Liver (tissue), 3 donors: ENCODE measurements at regions not wholly inside any gene's neighbourhood (a gene's known extent, or its start where the extent isn't known, plus 50 kb on each side); places are given as distances from the start of the nearest gene placed in this dataset.

Experiments
- FOXA1 ChIP-seq: IDR thresholded peaks from 2 replicates; pipeline ENCODE4 v1.6.1; 2016; ENCODE audit warnings: antibody characterized with exemption
- HNF4A ChIP-seq, 2 donors: conservative IDR thresholded peaks; 2 replicates each; pipeline ENCODE4 v1.6.1; 2016; ENCODE audit warnings: antibody characterized with exemption in 2 of 2, mild to moderate bottlenecking in 2 of 2
- HNF4G ChIP-seq: IDR thresholded peaks from 2 replicates; pipeline ENCODE4 v1.6.1; 2016; ENCODE audit warnings: antibody characterized with exemption
- MAX ChIP-seq: IDR thresholded peaks from 2 replicates; pipeline ENCODE4 v1.6.1; 2016; ENCODE audit warnings: antibody characterized with exemption
- RAD21 ChIP-seq, 2 donors: IDR thresholded peaks; 2 replicates each; pipeline ENCODE4 v1.6.1; 2016; ENCODE audit warnings: antibody characterized with exemption in 2 of 2, mild to moderate bottlenecking in 2 of 2
- RXRA ChIP-seq, 2 donors: IDR thresholded peaks; 2 replicates each; pipeline ENCODE4 v1.6.1; 2017 to 2018; ENCODE audit warnings: antibody characterized with exemption in 2 of 2, mild to moderate bottlenecking in 1 of 2
- SP1 ChIP-seq: IDR thresholded peaks from 2 replicates; pipeline ENCODE4 v1.6.1; 2018; ENCODE audit warnings: antibody characterized with exemption, mild to moderate bottlenecking
- TAF1 ChIP-seq: conservative IDR thresholded peaks from 2 replicates; pipeline ENCODE4 v1.6.1; 2016; ENCODE audit warnings: antibody characterized with exemption, mild to moderate bottlenecking
- TF ChIP-seq, protein P1 (sequence below): fragments of 150-350 bp; IDR thresholded peaks from 2 replicates; pipeline ENCODE4 v1.5.1; 2017; ENCODE audit warnings: improper control_type of control experiment, low read depth, low read length; ENCODE audit not compliant: missing input control
- TF ChIP-seq, protein P2 (sequence below): IDR thresholded peaks from 2 replicates; pipeline ENCODE4 v1.6.1; 2016; ENCODE audit warnings: antibody characterized with exemption, mild to moderate bottlenecking
- TF ChIP-seq, protein P3 (sequence below): IDR thresholded peaks from 2 replicates; pipeline ENCODE4 v1.6.1; 2016; ENCODE audit warnings: antibody characterized with exemption
- donor health status: healthy.
- donor health status: healthy.

DNA sequence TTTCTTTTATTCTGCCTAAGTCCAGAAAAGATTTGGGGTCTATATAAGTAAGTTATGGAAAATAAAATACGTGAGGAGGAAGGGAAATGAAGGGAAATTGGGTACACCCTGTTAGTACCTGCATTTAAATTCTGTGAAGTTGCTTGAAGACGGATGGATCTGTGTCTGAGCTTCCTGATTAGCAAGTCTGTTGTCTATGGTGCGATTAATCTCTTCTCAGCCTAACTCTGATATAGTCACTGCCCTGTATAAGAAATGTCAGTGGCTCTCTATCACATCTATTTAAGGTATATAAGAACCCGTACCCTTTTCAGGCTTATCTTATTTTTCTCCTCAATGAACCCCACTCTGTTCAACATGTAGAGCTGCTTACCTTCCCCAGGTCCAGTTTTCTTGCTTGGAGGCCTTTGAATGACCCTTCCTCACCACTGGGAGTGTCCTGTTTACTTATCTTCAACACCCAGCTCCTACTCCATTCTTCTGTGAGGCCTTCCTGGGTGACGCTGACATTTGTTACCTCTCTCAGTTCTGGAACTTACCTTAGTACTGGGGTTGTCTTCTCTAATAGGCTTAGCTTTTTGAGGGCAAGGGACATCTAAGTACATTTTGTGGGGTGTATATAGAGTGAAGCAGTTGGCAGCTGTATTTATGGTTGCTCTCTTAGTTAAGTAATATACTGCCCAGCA lies 149.6 kb upstream of the PRPS1L1 start:
- TF ChIP-seq, protein P1, sequence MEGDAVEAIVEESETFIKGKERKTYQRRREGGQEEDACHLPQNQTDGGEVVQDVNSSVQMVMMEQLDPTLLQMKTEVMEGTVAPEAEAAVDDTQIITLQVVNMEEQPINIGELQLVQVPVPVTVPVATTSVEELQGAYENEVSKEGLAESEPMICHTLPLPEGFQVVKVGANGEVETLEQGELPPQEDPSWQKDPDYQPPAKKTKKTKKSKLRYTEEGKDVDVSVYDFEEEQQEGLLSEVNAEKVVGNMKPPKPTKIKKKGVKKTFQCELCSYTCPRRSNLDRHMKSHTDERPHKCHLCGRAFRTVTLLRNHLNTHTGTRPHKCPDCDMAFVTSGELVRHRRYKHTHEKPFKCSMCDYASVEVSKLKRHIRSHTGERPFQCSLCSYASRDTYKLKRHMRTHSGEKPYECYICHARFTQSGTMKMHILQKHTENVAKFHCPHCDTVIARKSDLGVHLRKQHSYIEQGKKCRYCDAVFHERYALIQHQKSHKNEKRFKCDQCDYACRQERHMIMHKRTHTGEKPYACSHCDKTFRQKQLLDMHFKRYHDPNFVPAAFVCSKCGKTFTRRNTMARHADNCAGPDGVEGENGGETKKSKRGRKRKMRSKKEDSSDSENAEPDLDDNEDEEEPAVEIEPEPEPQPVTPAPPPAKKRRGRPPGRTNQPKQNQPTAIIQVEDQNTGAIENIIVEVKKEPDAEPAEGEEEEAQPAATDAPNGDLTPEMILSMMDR: no peak
- TF ChIP-seq TAF1 (no peak), HNF4A (conservative IDR thresholded peaks at IDR 0.05) (no peak), RAD21 (IDR thresholded peaks at IDR 0.05) (no peak), FOXA1 (no peak), MAX (no peak), RXRA (IDR thresholded peaks at IDR 0.05) (no peak), SP1 (no peak), HNF4G (no peak)
- TF ChIP-seq, protein P2, sequence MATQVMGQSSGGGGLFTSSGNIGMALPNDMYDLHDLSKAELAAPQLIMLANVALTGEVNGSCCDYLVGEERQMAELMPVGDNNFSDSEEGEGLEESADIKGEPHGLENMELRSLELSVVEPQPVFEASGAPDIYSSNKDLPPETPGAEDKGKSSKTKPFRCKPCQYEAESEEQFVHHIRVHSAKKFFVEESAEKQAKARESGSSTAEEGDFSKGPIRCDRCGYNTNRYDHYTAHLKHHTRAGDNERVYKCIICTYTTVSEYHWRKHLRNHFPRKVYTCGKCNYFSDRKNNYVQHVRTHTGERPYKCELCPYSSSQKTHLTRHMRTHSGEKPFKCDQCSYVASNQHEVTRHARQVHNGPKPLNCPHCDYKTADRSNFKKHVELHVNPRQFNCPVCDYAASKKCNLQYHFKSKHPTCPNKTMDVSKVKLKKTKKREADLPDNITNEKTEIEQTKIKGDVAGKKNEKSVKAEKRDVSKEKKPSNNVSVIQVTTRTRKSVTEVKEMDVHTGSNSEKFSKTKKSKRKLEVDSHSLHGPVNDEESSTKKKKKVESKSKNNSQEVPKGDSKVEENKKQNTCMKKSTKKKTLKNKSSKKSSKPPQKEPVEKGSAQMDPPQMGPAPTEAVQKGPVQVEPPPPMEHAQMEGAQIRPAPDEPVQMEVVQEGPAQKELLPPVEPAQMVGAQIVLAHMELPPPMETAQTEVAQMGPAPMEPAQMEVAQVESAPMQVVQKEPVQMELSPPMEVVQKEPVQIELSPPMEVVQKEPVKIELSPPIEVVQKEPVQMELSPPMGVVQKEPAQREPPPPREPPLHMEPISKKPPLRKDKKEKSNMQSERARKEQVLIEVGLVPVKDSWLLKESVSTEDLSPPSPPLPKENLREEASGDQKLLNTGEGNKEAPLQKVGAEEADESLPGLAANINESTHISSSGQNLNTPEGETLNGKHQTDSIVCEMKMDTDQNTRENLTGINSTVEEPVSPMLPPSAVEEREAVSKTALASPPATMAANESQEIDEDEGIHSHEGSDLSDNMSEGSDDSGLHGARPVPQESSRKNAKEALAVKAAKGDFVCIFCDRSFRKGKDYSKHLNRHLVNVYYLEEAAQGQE: no peak
- TF ChIP-seq, protein P3, sequence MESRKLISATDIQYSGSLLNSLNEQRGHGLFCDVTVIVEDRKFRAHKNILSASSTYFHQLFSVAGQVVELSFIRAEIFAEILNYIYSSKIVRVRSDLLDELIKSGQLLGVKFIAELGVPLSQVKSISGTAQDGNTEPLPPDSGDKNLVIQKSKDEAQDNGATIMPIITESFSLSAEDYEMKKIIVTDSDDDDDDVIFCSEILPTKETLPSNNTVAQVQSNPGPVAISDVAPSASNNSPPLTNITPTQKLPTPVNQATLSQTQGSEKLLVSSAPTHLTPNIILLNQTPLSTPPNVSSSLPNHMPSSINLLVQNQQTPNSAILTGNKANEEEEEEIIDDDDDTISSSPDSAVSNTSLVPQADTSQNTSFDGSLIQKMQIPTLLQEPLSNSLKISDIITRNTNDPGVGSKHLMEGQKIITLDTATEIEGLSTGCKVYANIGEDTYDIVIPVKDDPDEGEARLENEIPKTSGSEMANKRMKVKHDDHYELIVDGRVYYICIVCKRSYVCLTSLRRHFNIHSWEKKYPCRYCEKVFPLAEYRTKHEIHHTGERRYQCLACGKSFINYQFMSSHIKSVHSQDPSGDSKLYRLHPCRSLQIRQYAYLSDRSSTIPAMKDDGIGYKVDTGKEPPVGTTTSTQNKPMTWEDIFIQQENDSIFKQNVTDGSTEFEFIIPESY: no peak
